G401 (cell line): ENCODE measurements at regions not wholly inside any gene's neighbourhood (a gene's known extent, or its start where the extent isn't known, plus 50 kb on each side); places are given as distances from the start of the nearest gene placed in this dataset.
"Not testable (repeated sequence)": the region's sequence is repeated elsewhere in the genome, so short reads cannot be mapped to it uniquely, and the experiment has no call there.

Experiments
- DNase-seq: peaks from one replicate; pipeline ENCODE4 v3.0.0-alpha.2; 2015; ENCODE audit warnings: low spot score
- in situ Hi-C: cut with HindIII; loops from 2 replicates; pipeline ENCODE4 v1.10.0; 2016; ENCODE audit warnings: low sequenced_read_pairs, mixed read lengths

- no peak for DNase-seq
- in situ Hi-C loops: no loop called here
Observed at GRCh38 chr2:8144131-8144631, 537.7 kb upstream of the ID2 start.

- in situ Hi-C loops: no loop called here
- DNase-seq: no peak
Observed at GRCh38 chr2:8144785-8145184, 537.1 kb upstream of the ID2 start.

DNA sequence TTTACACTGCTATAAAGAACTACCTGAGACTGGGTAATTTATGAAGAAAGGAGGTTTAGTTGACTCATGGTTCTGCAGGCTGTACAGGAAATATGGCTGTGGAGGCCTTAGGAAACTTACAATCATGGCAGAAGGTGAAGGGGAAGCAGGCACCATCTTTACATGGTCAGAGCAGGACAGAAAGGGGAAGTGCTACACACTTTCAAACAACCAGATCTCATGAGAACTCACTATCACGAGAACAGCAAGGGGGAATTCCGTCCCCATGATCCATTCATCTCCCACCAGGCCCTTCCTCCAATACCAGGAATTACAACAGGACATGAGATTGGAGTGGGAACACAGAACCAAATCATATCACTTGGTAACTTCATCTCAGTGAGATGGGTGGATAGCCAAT is 536.5 kb upstream of the ID2 start:
- DNase-seq, in situ Hi-C loops: not testable (repeated sequence)

DNA sequence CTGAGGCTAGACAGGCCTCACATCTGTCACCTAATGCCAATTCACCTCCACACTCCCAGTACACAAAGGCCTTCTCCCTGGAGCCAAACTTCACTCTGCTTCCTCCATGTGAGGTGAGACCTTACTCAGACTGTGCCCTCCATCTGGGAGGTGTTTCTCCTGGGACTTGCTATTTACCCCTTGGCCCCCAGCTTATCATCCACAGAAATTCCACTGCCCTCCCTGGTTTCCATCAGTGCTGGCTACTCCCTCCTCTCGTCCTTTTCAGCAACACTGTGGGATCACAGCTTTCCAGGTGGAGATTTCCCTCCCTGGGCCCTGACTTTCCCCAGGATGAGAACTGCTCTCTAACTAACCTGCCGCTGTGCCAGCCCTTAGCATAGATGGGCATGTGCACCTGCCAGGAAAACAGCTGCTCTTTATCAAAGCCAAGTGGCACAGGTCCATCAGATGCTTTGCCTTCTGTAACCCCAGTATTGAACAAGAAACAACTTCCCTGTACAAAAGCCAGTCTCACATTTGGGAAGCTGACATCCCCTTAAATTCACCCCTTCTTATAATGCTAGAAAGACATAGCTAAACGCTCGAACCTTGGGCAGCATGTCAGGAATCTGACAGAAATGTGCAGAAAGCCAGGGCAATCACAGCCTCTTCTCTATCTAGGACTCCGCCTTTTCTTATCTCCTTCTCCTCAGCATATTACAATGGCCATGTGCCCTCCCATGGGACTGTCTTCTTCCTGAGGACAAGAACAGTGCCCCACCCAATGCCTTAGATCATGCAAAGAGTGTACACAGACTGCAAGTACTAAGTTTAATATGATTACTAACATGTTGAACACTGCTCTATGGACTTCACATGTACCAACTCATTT is 535.5 kb upstream of the ID2 start:
- in situ Hi-C loops: no loop called here

DNA sequence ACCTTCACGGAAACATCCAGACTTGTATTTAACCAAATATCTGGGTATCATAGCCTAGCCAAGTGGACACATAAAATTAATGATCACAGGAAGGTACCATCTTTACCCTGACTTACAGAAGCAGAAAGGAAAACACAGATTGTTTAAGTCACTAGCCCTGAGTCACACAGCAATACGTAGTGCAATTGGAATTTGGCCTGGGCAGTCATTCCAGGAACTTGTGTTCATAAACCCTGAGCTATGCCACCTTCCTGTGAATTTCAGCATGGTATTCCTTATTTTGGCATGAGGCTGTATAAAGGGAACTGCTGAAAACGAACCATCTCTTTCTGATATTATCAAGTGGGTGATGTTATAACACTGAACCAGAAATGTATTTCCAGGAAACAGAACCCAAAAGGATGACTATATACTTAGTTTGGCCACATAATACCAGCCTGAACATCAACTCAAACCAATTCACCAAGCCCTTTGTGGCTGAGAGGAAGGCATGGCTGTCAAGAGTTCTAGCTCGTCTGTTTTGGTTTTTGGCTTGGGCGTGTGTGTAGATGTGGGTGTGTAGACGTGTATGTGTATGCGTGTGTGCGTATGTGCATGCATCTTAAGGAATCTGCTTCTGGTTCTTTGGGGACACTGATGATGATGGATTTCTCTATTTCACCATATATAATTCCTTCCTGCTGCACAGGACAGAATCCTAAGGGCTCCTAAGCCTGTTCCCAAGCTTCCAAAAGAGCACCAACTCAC is 533.4 kb upstream of the ID2 start:
- DNase-seq: no peak
- in situ Hi-C loops: no loop called here

More for the DNA sequence above, 535.5 kb upstream of the ID2 start:
- DNase-seq: peak; percentile 18

DNA sequence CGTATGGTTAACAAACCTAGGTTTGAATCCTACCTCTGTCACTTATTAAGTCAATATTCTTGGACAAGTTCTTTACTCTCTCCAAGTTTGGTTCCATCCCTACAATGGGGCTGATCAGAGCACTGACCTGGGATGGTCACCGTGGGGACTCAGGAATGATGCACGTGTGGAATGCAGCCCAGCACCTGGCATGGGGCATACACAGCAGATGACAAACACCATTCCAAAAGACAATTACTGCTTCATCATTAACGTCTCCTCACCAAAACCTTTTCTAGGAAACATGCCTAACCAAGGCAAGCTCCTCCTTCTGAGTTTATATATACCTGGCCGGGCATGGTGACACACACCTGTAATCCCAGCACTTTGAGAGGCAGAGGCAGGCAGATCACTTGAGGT is 532.9 kb upstream of the ID2 start:
- in situ Hi-C loops: no loop called here

GRCh38 chr2:8149985-8150539 is 531.8 kb upstream of the ID2 start:
- no peak for DNase-seq
- in situ Hi-C loops: no loop called here

More for the DNA sequence above, 532.9 kb upstream of the ID2 start:
- DNase-seq: no peak

GRCh38 chr2:8151888-8152287 is 530.0 kb upstream of the ID2 start:
- in situ Hi-C loops: no loop called here
- no peak for DNase-seq

- DNase-seq: no peak
- in situ Hi-C loops: no loop called here
Observed at GRCh38 chr2:8152392-8153257, 529.2 kb upstream of the ID2 start.

DNA sequence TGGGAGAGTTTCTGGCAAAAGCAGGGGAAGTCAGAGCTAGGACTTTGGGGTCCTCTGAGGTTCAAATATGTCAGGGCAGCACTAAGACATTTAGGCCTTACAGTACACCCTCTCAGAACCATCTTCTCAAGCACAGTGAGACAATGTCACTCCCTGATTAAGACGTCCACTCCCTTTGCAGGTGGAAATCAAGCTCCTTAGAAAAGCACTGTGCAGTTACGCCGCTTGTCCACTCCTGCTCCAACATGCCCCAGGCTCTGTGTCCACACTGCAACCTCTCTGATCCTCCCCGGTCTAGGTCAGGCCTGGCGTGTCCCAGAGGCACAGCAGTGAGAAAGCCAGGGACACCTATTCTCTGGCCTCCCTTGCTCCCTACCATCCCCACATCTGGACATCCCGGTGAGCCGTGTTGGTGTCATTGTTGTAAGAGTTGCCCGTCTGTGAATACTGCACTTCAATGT is 528.6 kb upstream of the ID2 start:
- in situ Hi-C loops: no loop called here
- no peak for DNase-seq

- DNase-seq: no peak
- in situ Hi-C loops: no loop called here
Observed at GRCh38 chr2:8154270-8154669, 527.6 kb upstream of the ID2 start.

- in situ Hi-C loops: no loop called here
- DNase-seq: no peak
Observed at GRCh38 chr2:8154936-8155335, 526.9 kb upstream of the ID2 start.

GRCh38 chr2:8157621-8158430 is 524.0 kb upstream of the ID2 start:
- in situ Hi-C loops: no loop called here
- no peak for DNase-seq

DNA sequence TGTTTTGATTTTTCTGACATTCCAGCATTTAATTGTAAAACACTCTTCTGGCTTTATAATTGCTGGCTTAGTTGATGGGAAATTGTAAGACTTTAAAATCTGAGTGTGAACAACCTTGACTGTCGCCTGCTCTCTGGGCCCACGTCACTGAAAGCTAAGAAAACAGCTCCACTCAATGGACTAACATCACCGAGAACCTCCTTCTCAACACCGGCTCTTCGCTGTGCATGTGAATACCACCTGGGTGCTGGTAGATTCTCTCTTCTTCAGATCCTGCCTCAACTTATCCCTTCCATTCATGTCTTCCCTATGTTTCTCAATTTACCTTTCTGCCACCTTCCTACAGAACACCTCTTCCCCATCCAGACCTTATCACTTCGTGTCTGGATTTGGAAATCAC is 523.1 kb upstream of the ID2 start:
- in situ Hi-C loops: no loop called here
- no peak for DNase-seq

- no peak for DNase-seq
- in situ Hi-C loops: no loop called here
Observed at GRCh38 chr2:8159211-8159965, 522.5 kb upstream of the ID2 start.

GRCh38 chr2:8159966-8160603 is 521.8 kb upstream of the ID2 start:
- in situ Hi-C loops: no loop called here
- DNase-seq: no peak

DNA sequence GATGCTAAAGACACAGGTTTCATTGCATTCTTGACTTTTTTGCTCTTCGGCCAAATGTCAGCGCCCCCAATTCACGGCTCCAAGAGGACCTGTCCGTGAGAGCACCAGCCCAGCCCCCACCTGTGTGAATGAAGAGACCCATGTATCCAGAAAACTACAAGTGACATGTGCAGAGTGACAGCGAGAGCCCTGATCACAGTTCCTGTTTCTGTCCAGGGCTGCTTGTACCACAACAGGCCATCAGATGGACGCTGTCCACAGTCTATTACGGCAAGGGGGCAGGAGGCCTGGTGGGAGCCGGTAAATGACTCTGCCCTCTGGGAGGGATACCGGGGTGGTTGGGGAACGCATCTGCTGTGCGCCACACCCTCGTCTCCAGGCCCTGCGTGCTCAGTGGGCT is 520.9 kb upstream of the ID2 start:
- DNase-seq: no peak
- in situ Hi-C loops: no loop called here
